ENCODE measurements at regions not wholly inside any gene's neighbourhood (a gene's known extent, or its start where the extent isn't known, plus 50 kb on each side); places are given as distances from the start of the nearest gene placed in this dataset.

DNA sequence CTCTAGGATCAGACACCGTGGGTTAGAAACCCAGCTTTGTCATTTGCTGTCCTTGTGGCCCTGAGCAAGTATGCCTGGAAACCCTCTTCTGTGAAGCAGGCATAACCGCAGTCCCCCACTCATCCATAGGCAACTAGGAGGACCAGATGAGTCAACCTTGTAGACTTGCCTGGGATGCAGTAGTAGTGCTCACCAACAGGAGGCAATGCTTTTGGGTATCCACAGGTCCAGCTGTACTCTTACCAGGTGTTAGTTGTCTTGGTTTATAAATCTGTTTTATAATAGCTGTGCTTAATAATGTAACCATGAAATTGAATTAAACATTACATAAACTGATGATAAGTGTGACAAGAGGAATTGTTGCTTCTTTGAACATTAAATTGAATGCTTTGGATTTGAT, 389.3 kb downstream of the IL20RB start:
- no peaks in the 10 kb centered on the region for H3K36me3 ChIP-seq (ENCODE audit: control insufficient read depth, insufficient read depth, low read length)
- H3K27ac ChIP-seq (ENCODE audit: low read depth, low read length) = no peak overlapping the region
- no peak overlapping the region for H3K4me3 ChIP-seq (ENCODE audit: low read depth, low read length)
- H3K27me3 ChIP-seq (ENCODE audit: control insufficient read depth, insufficient read depth, low read length) = no peaks in the 10 kb centered on the region
- WGBS (ENCODE audit: insufficient coverage) = 100% methylated on average over 2 of the region's 2 CpGs
- DNase-seq (ENCODE audit: low read depth in 4 of 6, low spot score in 6 of 6) = no peak
- peaks cover 4% of the 10 kb centered on the region for H3K4me1 ChIP-seq (ENCODE audit: control insufficient read depth, insufficient read depth, low read length)
- H3K9me3 ChIP-seq (ENCODE audit: control insufficient read depth, insufficient read depth, low read length) = no peaks in the 10 kb centered on the region

DNA sequence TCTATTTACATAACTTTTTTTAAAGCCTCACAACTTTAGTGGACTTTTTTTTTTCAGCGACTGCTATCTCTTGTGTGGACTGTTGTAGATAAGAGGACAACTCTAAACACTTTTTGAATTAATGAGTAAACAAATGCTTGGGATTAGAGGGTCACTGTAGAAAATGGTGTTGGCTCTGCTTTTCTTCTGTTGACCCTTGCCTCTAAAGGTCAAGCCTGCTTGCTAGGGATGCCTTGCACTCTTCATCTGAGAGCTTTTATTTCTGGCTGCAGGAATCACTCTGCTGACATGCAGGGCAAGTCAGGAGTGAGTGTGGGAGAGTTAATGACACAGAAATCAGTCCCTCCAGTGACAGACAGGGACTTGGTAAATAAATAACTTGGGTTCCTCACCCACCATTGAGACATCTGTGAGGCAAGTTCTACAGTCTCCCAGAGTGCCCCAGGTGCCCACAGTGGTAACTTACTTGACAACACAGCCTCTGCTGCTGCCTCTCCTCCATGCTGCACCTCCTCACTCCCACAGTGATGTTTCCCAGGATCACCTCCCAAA, 390.1 kb downstream of the IL20RB start:
- DNase-seq (ENCODE audit: low read depth in 4 of 6, low spot score in 6 of 6) = no peak
- Histone ChIP-seq H3K4me3 (ENCODE audit: low read depth, low read length) (no peak overlapping the region), H3K27ac (ENCODE audit: low read depth, low read length) (no peak overlapping the region), H3K4me1 (ENCODE audit: control insufficient read depth, insufficient read depth, low read length) (peaks cover 4% of the 10 kb centered on the region), H3K9me3 (ENCODE audit: control insufficient read depth, insufficient read depth, low read length) (no peaks in the 10 kb centered on the region), H3K27me3 (ENCODE audit: control insufficient read depth, insufficient read depth, low read length) (no peaks in the 10 kb centered on the region), H3K36me3 (ENCODE audit: control insufficient read depth, insufficient read depth, low read length) (no peaks in the 10 kb centered on the region)
- WGBS (ENCODE audit: insufficient coverage) = no CpG with 5 or more reads among the region's 1 CpG

GRCh38 chr3:137348936-137349335, 391.2 kb downstream of the IL20RB start:
- peak in 2 of 6 donors; percentile 74 to 79 for DNase-seq (ENCODE audit: low read depth in 4 of 6, low spot score in 6 of 6)
- no peaks in the 10 kb centered on the region for H3K27me3 ChIP-seq (ENCODE audit: control insufficient read depth, insufficient read depth, low read length)
- H3K9me3 ChIP-seq (ENCODE audit: control insufficient read depth, insufficient read depth, low read length) = no peaks in the 10 kb centered on the region
- peaks cover 4% of the 10 kb centered on the region for H3K4me1 ChIP-seq (ENCODE audit: control insufficient read depth, insufficient read depth, low read length)
- no peaks in the 10 kb centered on the region for H3K36me3 ChIP-seq (ENCODE audit: control insufficient read depth, insufficient read depth, low read length)
- H3K4me3 ChIP-seq (ENCODE audit: low read depth, low read length) = no peak overlapping the region
- H3K27ac ChIP-seq (ENCODE audit: low read depth, low read length) = no peak overlapping the region
- 66% methylated on average over 7 of the region's 7 CpGs for WGBS (ENCODE audit: insufficient coverage)

GRCh38 chr3:137349557-137350348, 392.0 kb downstream of the IL20RB start:
- Histone ChIP-seq H3K27ac (ENCODE audit: low read depth, low read length) (no peak overlapping the region), H3K9me3 (ENCODE audit: control insufficient read depth, insufficient read depth, low read length) (no peaks in the 10 kb centered on the region), H3K4me1 (ENCODE audit: control insufficient read depth, insufficient read depth, low read length) (peaks cover 4% of the 10 kb centered on the region), H3K4me3 (ENCODE audit: low read depth, low read length) (no peak overlapping the region), H3K36me3 (ENCODE audit: control insufficient read depth, insufficient read depth, low read length) (no peaks in the 10 kb centered on the region), H3K27me3 (ENCODE audit: control insufficient read depth, insufficient read depth, low read length) (no peaks in the 10 kb centered on the region)
- 67% methylated on average over 1 of the region's 8 CpGs for WGBS (ENCODE audit: insufficient coverage)
- DNase-seq (ENCODE audit: low read depth in 4 of 6, low spot score in 6 of 6) = peak in 1 of 6 donors; percentile 79

GRCh38 chr3:137360531-137361201, 402.9 kb downstream of the IL20RB start:
- H3K36me3 ChIP-seq (ENCODE audit: control insufficient read depth, insufficient read depth, low read length) = no peaks in the 10 kb centered on the region
- no peaks in the 10 kb centered on the region for H3K4me1 ChIP-seq (ENCODE audit: control insufficient read depth, insufficient read depth, low read length)
- H3K27ac ChIP-seq (ENCODE audit: low read depth, low read length) = no peak overlapping the region
- no peak for DNase-seq (ENCODE audit: low read depth in 4 of 6, low spot score in 6 of 6)
- no peak overlapping the region for H3K4me3 ChIP-seq (ENCODE audit: low read depth, low read length)
- H3K27me3 ChIP-seq (ENCODE audit: control insufficient read depth, insufficient read depth, low read length) = no peaks in the 10 kb centered on the region
- peaks cover 4% of the 10 kb centered on the region for H3K9me3 ChIP-seq (ENCODE audit: control insufficient read depth, insufficient read depth, low read length)
- WGBS (ENCODE audit: insufficient coverage) = 100% methylated on average over 1 of the region's 2 CpGs

DNA sequence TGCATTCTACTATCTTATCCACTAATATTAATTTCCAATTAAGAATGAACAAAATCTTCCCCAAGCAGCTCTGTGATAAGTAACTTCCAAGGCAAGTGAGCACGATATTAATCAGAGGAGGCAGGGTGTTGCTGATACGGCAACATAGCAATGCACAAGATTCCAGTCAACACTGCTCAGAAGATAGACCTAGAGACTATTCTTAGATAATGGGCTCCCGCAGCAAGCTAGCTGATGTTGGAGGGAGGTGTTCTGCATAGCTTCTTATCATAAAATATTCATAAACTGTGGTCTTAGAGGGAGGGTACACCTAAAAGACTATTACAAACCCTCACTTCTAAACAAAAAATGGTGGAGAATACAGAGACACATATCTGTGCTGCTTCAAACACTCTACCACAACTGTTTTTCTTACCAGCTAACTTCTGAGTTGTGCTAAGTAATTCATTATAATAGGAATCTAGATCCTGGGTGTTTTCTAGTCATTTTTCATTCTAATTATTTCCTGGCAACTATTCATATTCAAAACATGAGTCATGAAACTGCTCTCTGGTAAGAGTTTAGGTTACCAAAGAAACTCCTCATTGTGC, 382.0 kb upstream of the SOX14 start:
- no CpG with 5 or more reads among the region's 3 CpGs for WGBS (ENCODE audit: insufficient coverage)
- no peak for DNase-seq (ENCODE audit: low read depth in 4 of 6, low spot score in 6 of 6)

GRCh38 chr3:137385922-137386321, 378.2 kb upstream of the SOX14 start:
- H3K4me3 ChIP-seq (ENCODE audit: low read depth, low read length) = no peak overlapping the region
- WGBS (ENCODE audit: insufficient coverage) = 100% methylated on average over 1 of the region's 1 CpG
- H3K9me3 ChIP-seq (ENCODE audit: control insufficient read depth, insufficient read depth, low read length) = no peaks in the 10 kb centered on the region
- no peaks in the 10 kb centered on the region for H3K4me1 ChIP-seq (ENCODE audit: control insufficient read depth, insufficient read depth, low read length)
- no peaks in the 10 kb centered on the region for H3K27me3 ChIP-seq (ENCODE audit: control insufficient read depth, insufficient read depth, low read length)
- no peak for DNase-seq (ENCODE audit: low read depth in 4 of 6, low spot score in 6 of 6)
- H3K27ac ChIP-seq (ENCODE audit: low read depth, low read length) = no peak overlapping the region
- no peaks in the 10 kb centered on the region for H3K36me3 ChIP-seq (ENCODE audit: control insufficient read depth, insufficient read depth, low read length)

More for the DNA sequence above, 382.0 kb upstream of the SOX14 start:
- H3K36me3 ChIP-seq (ENCODE audit: control insufficient read depth, insufficient read depth, low read length) = no peaks in the 10 kb centered on the region
- H3K4me1 ChIP-seq (ENCODE audit: control insufficient read depth, insufficient read depth, low read length) = no peaks in the 10 kb centered on the region
- H3K4me3 ChIP-seq (ENCODE audit: low read depth, low read length) = no peak overlapping the region
- peaks cover 2% of the 10 kb centered on the region for H3K9me3 ChIP-seq (ENCODE audit: control insufficient read depth, insufficient read depth, low read length)
- H3K27me3 ChIP-seq (ENCODE audit: control insufficient read depth, insufficient read depth, low read length) = no peaks in the 10 kb centered on the region
- no peak overlapping the region for H3K27ac ChIP-seq (ENCODE audit: low read depth, low read length)

- Histone ChIP-seq H3K27me3 (ENCODE audit: control insufficient read depth, insufficient read depth, low read length) (no peaks in the 10 kb centered on the region), H3K36me3 (ENCODE audit: control insufficient read depth, insufficient read depth, low read length) (no peaks in the 10 kb centered on the region), H3K4me3 (ENCODE audit: low read depth, low read length) (no peak overlapping the region), H3K27ac (ENCODE audit: low read depth, low read length) (no peak overlapping the region), H3K9me3 (ENCODE audit: control insufficient read depth, insufficient read depth, low read length) (no peaks in the 10 kb centered on the region), H3K4me1 (ENCODE audit: control insufficient read depth, insufficient read depth, low read length) (no peaks in the 10 kb centered on the region)
- no peak for DNase-seq (ENCODE audit: low read depth in 4 of 6, low spot score in 6 of 6)
- no CpG with 5 or more reads among the region's 2 CpGs for WGBS (ENCODE audit: insufficient coverage)
Observed at GRCh38 chr3:137409584-137409983, 354.5 kb upstream of the SOX14 start.

DNA sequence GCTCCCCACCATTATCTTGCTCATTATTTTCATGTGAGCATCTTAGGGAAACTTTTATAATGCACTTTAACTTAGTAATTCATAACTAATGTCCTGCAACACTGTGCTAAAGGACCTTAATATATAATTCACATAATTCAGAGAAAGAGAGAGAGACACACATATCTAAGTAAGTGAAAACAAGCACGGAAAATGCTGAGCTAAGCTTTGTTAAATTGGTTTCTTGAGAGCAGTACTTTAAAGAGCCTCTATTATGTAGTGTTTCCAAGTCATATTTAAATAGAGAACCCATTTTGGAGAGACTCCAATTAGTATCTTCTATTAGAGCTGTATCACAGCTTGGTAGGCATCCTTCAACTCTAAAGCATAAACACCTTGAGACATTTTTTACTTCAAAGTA, 354.1 kb upstream of the SOX14 start:
- H3K27me3 ChIP-seq (ENCODE audit: control insufficient read depth, insufficient read depth, low read length) = no peaks in the 10 kb centered on the region
- H3K4me3 ChIP-seq (ENCODE audit: low read depth, low read length) = no peak overlapping the region
- no peak overlapping the region for H3K27ac ChIP-seq (ENCODE audit: low read depth, low read length)
- no peaks in the 10 kb centered on the region for H3K9me3 ChIP-seq (ENCODE audit: control insufficient read depth, insufficient read depth, low read length)
- whole genome bisulfite sequencing (ENCODE audit: insufficient coverage) = no CpG with 5 or more reads among the region's 1 CpG
- H3K4me1 ChIP-seq (ENCODE audit: control insufficient read depth, insufficient read depth, low read length) = no peaks in the 10 kb centered on the region
- no peaks in the 10 kb centered on the region for H3K36me3 ChIP-seq (ENCODE audit: control insufficient read depth, insufficient read depth, low read length)
- DNase-seq (ENCODE audit: low read depth in 4 of 6, low spot score in 6 of 6) = peak in 1 of 6 donors; percentile 32

Data from spinal cord (tissue), 9 donors.